Activated CD4-positive, alpha-beta T cell treated with anti-CD3 and anti-CD28 coated beads, Interleukin-2, amount 10 ng/mL, durations not matched to agents 7 days and 5 days (primary cell): ENCODE measurements at regions not wholly inside any gene's neighbourhood (a gene's known extent, or its start where the extent isn't known, plus 50 kb on each side); places are given as distances from the start of the nearest gene placed in this dataset.

Source experiments
- CTCF ChIA-PET: fragments of 350-600 bp; sonication (Branson Sonifier 250); formaldehyde crosslinking; loops from one replicate; lab custom pipeline; 2021; ENCODE audit warnings: antibody characterized with exemption; lab: Charles Lee
- POLR2A ChIA-PET: fragments of 350-600 bp; sonication (Branson Sonifier 250); formaldehyde crosslinking; loops from one replicate; lab custom pipeline; 2021; ENCODE audit warnings: antibody characterized with exemption; lab: Charles Lee
- DNase-seq: peaks from one replicate; pipeline ENCODE4 v3.0.0-alpha.2; 2020
- H3K27ac Mint-ChIP-seq: one replicate; pipeline ENCODE4 v1.8.0; 2021; ENCODE audit warnings: mild to moderate bottlenecking, moderate library complexity, mixed read lengths
- H3K27me3 Mint-ChIP-seq: one replicate; pipeline ENCODE4 v1.8.0; 2021; ENCODE audit warnings: mixed read lengths
- H3K36me3 Mint-ChIP-seq: one replicate; pipeline ENCODE4 v1.8.0; 2021; ENCODE audit warnings: low read depth, mixed read lengths
- H3K4me1 Mint-ChIP-seq: one replicate; pipeline ENCODE4 v1.8.0; 2021; ENCODE audit warnings: mixed read lengths
- H3K4me3 Mint-ChIP-seq: one replicate; pipeline ENCODE4 v1.8.0; 2021; ENCODE audit warnings: mild to moderate bottlenecking, moderate library complexity, mixed read lengths
- H3K9me3 Mint-ChIP-seq: one replicate; pipeline ENCODE4 v1.8.0; 2021; ENCODE audit warnings: mixed read lengths

DNA sequence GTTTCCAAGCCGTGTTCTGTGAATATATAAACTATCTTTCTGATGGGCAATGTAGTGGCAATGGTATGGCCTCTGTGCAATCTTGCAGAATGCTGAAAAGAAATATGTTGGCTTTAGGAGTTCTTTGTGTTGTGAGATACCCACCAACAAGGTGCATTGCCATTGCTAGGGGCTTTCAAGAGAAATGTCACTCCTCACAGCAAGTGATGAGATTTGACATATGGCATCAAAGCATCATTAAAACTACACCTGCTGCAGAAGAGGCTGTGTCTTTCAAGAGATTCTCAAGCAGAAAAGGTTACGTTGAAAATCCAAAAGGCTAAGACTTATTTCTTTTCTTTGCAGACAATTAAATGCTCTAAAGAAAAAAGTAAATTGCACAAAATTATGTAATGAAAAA is 1110.8 kb downstream of the CBLN2 start:
- Mint-ChIP-seq H3K36me3 (no peaks in the 10 kb centered on the region), H3K4me1 (no peaks in the 10 kb centered on the region), H3K27ac (no peak overlapping the region), H3K9me3 (no peaks in the 10 kb centered on the region), H3K27me3 (no peaks in the 10 kb centered on the region), H3K4me3 (no peak overlapping the region)
- ChIA-PET CTCF (no interaction called here), POLR2A (no interaction called here)
- DNase-seq = no peak

DNA sequence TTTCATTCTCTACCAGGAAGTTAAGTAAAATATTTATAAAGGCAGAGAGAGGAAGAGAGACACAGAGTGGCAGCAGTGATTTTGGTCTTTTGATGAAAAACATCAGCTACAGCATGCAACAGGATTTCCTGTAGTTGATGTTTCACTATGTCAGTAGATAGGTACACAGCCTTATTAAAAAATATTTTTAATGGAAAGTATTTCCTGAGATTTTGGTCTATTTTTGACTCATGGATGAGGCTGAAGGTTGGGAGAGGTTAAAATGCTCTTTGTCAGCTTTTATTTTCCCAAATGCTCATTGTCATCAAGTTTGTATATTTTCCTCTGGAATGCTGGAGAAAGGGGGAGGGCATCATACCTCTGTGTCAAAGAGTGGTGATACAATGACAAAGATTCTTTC is 1112.5 kb downstream of the CBLN2 start:
- H3K27me3 Mint-ChIP-seq = no peaks in the 10 kb centered on the region
- H3K36me3 Mint-ChIP-seq = no peaks in the 10 kb centered on the region
- H3K4me3 Mint-ChIP-seq = no peak overlapping the region
- no peak overlapping the region for H3K27ac Mint-ChIP-seq
- ChIA-PET CTCF (no interaction called here), POLR2A (no interaction called here)
- no peaks in the 10 kb centered on the region for H3K9me3 Mint-ChIP-seq
- H3K4me1 Mint-ChIP-seq = no peaks in the 10 kb centered on the region
- DNase-seq = no peak

DNA sequence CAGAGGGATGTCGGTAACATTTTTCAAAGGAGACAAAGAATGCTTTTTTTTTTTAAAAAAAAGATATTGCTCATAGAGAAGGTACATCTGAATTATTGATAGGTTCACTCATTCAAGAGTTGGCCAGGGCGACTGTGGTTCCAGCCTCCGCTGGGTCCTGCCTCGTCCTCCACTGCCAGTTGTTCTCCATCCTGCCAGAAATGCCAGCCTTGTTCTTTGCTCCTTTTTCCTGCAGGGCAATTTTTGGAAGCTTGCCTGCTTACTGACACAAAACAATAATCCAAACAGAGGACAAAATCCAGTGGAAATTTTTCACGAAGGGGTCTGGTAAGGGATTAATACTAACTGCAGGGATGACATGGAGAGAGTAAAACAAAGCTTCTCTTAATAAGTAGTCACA is 1113.0 kb downstream of the CBLN2 start:
- H3K27ac Mint-ChIP-seq = no peak overlapping the region
- H3K4me3 Mint-ChIP-seq = no peak overlapping the region
- ChIA-PET POLR2A (no interaction called here), CTCF (no interaction called here)
- H3K36me3 Mint-ChIP-seq = no peaks in the 10 kb centered on the region
- no peaks in the 10 kb centered on the region for H3K9me3 Mint-ChIP-seq
- H3K27me3 Mint-ChIP-seq = no peaks in the 10 kb centered on the region
- no peak for DNase-seq
- no peaks in the 10 kb centered on the region for H3K4me1 Mint-ChIP-seq

DNA sequence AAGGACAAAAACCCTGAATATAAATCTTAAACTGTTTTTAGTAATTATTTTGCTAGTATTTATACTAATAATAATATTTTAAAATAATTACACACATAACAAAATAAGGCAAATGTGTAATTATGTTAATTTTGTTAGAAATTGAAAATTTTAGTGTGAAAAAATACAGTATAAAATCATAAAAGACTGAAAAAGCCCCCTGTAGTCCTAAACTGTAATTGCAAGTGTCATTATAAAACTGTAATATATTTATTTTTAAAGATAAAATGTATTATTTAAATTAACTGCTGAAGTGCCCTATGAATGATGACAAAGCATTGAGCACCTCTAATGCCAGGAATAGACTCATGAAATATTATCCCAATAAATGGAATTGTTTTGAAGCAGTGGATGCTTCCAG is 1117.7 kb downstream of the CBLN2 start:
- no peaks in the 10 kb centered on the region for H3K4me1 Mint-ChIP-seq

DNA sequence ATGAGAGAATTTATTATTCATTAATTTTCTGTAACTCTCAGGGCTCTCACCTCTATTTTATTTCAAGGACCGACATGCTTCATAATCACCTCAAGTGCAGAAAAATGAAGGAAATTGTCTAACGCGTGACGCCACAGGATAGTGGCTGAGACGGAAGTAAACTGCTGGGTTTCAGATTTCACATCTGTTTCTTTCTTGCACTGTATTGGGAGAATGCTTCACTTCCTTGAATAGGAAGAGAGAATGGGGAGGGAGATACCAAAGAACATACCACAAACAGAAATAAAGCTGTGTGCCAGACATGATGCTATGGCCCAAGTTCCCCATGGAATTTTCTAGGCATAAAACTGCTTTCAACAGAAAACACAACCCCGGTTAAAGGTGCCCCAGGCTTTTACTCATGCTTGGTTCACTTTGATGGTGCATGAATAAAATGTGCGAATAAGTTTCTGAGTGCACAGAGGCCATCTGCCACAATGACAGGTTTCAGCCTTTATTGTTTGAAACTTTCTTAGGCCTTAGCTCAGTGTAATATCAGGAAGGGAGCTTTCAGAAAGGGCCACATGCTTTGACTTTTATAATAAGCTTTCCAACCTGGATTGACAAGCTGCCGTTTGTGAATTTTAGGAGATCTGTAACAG is 1116.4 kb downstream of the SOCS6 start:
- POLR2A ChIA-PET = no interaction called here
- Mint-ChIP-seq H3K4me1 (no peaks in the 10 kb centered on the region), H3K27me3 (no peaks in the 10 kb centered on the region), H3K9me3 (no peaks in the 10 kb centered on the region), H3K36me3 (no peaks in the 10 kb centered on the region), H3K4me3 (no peak overlapping the region), H3K27ac (no peak overlapping the region)
- CTCF ChIA-PET = no interaction called here
- DNase-seq = no peak

More for the DNA sequence above, 1117.7 kb downstream of the CBLN2 start:
- Mint-ChIP-seq H3K27me3 (no peaks in the 10 kb centered on the region), H3K36me3 (no peaks in the 10 kb centered on the region), H3K9me3 (peaks cover 2% of the 10 kb centered on the region), H3K27ac (no peak overlapping the region), H3K4me3 (no peak overlapping the region)
- ChIA-PET CTCF (no interaction called here), POLR2A (no interaction called here)
- DNase-seq = no peak

DNA sequence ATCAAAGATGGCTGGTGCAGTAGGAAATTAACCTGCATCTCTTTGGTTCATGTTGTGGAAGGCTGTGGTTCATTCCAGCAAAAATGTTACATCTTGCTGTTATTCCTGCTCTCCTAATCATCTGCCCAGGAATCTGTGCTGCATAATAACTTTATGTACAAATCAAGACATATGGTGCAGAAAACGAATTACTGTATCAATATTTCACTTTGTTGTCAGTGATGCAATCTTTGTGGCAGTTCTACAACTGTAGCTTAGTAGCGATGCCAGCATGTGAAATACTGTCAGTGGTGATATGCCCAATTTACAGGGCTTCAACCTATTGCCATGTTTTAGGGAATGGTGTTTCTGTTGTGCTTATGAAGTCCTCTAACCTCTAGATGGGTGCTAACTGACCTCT is 1114.7 kb downstream of the SOCS6 start:
- CTCF ChIA-PET = no interaction called here
- POLR2A ChIA-PET = no interaction called here
- Mint-ChIP-seq H3K27ac (no peak overlapping the region), H3K4me3 (no peak overlapping the region), H3K4me1 (no peaks in the 10 kb centered on the region), H3K27me3 (no peaks in the 10 kb centered on the region), H3K9me3 (no peaks in the 10 kb centered on the region), H3K36me3 (no peaks in the 10 kb centered on the region)
- no peak for DNase-seq

DNA sequence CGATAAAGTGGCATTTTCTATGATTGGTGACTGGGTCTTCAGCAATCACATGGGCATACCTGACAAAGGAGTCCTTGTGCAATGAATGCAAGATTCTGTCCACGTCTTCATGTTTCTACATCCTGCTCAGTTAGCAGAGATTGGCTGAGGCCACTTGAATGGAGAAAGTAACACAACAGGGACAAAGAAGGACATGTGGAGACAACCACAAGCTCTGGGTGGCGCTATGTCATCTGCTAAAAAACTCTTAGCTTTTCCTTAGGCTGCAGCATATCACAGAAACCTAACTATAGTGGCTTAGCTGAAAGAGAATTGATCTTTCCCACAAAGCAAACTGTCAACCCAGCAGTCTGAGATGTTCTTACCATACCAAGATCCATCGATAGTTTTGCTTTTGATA is 1109.7 kb downstream of the SOCS6 start:
- H3K4me3 Mint-ChIP-seq = no peak overlapping the region
- POLR2A ChIA-PET = no interaction called here
- H3K27ac Mint-ChIP-seq = no peak overlapping the region
- H3K27me3 Mint-ChIP-seq = no peaks in the 10 kb centered on the region
- H3K36me3 Mint-ChIP-seq = no peaks in the 10 kb centered on the region
- no peak for DNase-seq
- no peaks in the 10 kb centered on the region for H3K4me1 Mint-ChIP-seq
- H3K9me3 Mint-ChIP-seq = no peaks in the 10 kb centered on the region
- CTCF ChIA-PET = no interaction called here

DNA sequence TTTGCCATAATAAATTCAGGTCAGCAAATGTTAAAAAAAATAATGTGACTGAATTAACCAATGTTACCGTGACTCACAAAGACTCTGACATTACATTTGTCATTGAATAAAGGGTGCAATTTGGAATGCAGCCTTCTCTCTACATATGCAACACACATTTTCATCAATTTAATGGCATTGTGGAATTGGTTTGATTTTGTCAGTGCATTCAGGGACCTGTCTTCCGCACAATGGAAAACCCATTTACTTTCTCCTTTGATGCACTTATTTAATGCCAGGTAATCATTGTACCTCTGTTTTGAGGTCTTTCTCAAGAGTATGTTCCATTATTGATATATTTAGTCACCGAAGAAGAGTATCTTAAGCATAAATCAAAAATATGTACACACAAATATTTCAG is 1099.3 kb downstream of the SOCS6 start:
- Mint-ChIP-seq H3K4me1 (no peaks in the 10 kb centered on the region), H3K9me3 (no peaks in the 10 kb centered on the region), H3K4me3 (no peak overlapping the region), H3K36me3 (no peaks in the 10 kb centered on the region), H3K27me3 (no peaks in the 10 kb centered on the region), H3K27ac (no peak overlapping the region)
- ChIA-PET POLR2A (no interaction called here), CTCF (no interaction called here)
- DNase-seq = no peak

DNA sequence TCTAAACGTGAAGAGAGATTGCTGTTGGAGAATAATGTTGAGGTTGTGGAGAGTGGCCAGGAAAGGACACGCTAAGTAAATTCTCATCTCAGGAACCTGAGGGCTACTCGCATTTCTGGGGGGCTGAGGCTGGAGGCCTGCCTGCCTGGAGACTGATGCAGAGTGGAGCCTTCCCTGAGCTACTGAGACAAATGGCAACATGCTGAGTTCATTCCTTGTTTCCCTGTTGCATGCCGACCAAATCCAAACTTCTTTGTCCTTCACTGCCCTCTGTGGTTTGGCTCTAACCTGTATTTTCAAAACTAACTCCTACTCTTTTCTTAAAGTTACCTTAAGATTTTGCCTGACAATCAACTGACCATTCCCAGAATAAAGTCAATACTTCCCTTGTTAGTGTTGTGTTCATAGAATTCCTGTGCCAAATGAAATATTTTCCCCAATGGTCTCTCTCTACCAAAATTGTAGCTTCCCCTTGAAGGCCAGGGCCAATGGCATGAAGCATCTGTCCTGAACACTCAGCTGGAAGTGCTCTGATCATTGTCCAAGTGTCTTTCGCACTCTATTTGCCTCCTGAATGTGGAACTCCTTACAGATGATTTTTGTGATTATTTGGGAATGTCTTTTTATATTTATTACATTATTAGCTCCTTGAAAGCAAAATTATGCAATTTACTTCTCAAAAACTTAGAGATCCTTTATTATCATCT is 1085.6 kb downstream of the SOCS6 start:
- Mint-ChIP-seq H3K27ac (no peak overlapping the region), H3K4me1 (no peaks in the 10 kb centered on the region), H3K4me3 (no peak overlapping the region), H3K9me3 (no peaks in the 10 kb centered on the region), H3K27me3 (no peaks in the 10 kb centered on the region), H3K36me3 (no peaks in the 10 kb centered on the region)
- ChIA-PET CTCF (interaction anchor here (1.0 kb wide), 1 partner anchor 16 kb away, joined by 3 read pairs; no protein-coding TSS in a partner anchor), POLR2A (no interaction called here)
- DNase-seq = no peak

DNA sequence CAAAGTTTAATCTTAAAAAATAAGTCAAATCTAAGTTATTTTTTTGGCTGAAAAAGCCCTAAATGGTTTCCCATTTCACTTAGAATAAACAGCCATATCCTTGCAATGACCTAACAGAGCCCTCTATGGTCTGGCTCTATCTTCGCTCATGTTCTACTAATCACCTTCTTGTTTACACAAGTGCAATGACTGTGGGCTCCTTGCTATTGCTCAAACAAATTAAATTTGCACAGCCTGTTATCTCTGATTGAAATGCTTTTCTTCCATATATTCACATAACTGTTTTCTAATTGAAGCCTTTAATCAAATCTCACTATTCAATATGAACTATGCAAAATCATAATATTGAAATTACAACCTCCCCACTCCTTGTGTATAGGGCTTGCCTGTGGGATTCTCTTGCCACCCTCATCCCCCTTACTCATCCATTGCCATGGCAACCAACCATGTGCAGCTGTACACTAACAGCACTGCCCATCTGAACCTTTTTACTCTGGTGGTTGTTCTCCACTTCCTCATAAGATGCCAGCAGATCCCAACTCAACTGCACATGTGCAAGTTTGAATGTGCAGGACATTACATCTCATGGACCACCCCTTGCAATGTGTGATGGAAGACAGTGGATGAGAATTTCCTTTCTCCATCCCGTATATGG is 1083.2 kb downstream of the SOCS6 start:
- H3K9me3 Mint-ChIP-seq = peaks cover 3% of the 10 kb centered on the region

DNA sequence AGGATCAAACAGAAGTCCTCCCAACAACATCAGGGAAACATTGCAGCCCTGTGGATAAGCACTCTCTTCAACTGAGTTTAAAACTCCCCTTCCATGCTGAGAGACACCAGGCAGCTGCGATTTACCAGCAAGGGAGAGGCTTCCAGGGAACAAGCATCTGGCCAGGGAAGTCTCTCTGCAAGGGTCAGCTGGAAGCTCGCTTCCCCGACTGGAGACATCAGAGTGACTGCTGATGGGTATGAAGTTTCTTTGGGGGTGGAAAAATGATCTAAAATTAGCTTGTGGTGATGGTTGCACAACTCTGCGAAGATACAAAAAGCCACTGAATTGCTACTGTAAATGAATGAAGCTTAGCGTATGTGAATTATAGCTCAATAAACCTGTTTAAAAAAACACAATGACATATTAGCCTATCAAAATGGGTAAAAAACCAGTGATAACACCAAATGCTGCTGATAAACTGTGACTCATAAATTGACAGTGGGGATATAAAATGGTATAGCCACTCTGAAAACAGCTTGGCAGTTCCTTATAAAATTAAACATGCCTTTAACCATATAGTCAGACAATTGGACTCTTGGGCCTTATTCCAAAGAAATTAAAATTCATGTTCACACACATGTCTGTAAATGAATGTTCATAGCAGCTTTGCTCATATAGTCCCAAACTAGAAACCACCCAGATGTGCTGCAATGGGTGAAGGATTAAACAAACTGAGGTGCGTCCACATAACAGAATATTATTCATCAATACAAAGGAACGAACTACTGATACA is 1082.0 kb downstream of the SOCS6 start:
- H3K4me3 Mint-ChIP-seq = no peak overlapping the region
- no peaks in the 10 kb centered on the region for H3K36me3 Mint-ChIP-seq
- CTCF ChIA-PET = no interaction called here

More for the DNA sequence above, 1083.2 kb downstream of the SOCS6 start:
- Mint-ChIP-seq H3K4me1 (no peaks in the 10 kb centered on the region), H3K4me3 (no peak overlapping the region), H3K27me3 (no peaks in the 10 kb centered on the region), H3K36me3 (no peaks in the 10 kb centered on the region), H3K27ac (no peak overlapping the region)
- ChIA-PET POLR2A (no interaction called here), CTCF (no interaction called here)
- DNase-seq = no peak

DNA sequence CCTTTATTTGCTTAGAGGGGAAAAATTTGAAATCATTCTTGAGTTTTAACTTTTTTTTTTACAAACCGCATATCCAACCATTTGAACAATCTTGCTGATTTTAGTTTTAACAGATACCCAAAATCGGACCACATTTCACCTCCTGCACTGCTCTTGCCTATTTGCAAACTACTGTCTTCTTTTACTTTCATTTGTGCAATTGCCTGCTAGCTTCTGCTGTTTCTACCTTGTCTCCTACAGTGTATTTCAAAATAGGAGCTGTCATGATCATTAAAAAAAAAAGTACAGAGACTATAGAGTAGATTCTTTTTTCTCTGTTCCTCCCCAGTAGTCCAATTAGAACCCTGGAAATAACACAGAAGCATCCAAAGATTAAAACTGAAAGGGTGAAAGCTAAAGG is 1081.2 kb downstream of the SOCS6 start:
- H3K4me1 Mint-ChIP-seq = no peaks in the 10 kb centered on the region
- peaks cover 10% of the 10 kb centered on the region for H3K9me3 Mint-ChIP-seq
- no peak for DNase-seq
- no peak overlapping the region for H3K4me3 Mint-ChIP-seq
- H3K27ac Mint-ChIP-seq = no peak overlapping the region
- ChIA-PET CTCF (no interaction called here), POLR2A (no interaction called here)
- no peaks in the 10 kb centered on the region for H3K36me3 Mint-ChIP-seq
- no peaks in the 10 kb centered on the region for H3K27me3 Mint-ChIP-seq

More for the DNA sequence above, 1082.0 kb downstream of the SOCS6 start:
- no peak for DNase-seq
- no peaks in the 10 kb centered on the region for H3K27me3 Mint-ChIP-seq
- H3K9me3 Mint-ChIP-seq = peaks cover 10% of the 10 kb centered on the region
- H3K27ac Mint-ChIP-seq = no peak overlapping the region
- POLR2A ChIA-PET = no interaction called here
- H3K4me1 Mint-ChIP-seq = no peaks in the 10 kb centered on the region

DNA sequence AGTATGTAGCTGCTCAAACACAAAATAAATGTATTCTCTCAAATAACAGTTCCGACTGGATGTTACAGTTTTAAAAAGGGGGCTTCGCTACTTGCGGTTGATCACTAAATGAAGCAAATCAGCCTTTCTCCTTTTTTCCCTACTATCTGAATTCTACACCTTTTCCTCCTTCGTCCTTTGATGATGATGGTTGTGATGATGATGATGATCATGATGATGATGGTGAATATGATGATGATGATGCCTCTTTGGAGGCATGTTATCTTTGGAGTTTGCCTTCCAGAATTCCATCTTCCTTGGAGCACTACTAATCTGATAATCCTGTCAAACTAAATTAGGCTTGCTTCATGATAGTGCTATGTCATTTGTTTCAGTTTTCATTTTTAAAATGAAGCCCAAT is 1073.3 kb downstream of the SOCS6 start:
- CTCF ChIA-PET = no interaction called here

More for the DNA sequence above, 1073.3 kb downstream of the SOCS6 start:
- POLR2A ChIA-PET = no interaction called here
- no peak overlapping the region for H3K27ac Mint-ChIP-seq
- DNase-seq = no peak
- H3K27me3 Mint-ChIP-seq = no peaks in the 10 kb centered on the region
- H3K4me3 Mint-ChIP-seq = no peak overlapping the region
- H3K9me3 Mint-ChIP-seq = peaks cover 8% of the 10 kb centered on the region
- H3K4me1 Mint-ChIP-seq = no peaks in the 10 kb centered on the region
- no peaks in the 10 kb centered on the region for H3K36me3 Mint-ChIP-seq
